Breast epithelium (tissue), 4 donors: ENCODE measurements at regions not wholly inside any gene's neighbourhood (a gene's known extent, or its start where the extent isn't known, plus 50 kb on each side); places are given as distances from the start of the nearest gene placed in this dataset.

Experiments
- DNase-seq, 2 donors: peaks; one replicate each; pipeline ENCODE4 v3.0.0-alpha.2; 2019; ENCODE audit warnings: low spot score in 2 of 2
- H3K27ac ChIP-seq, 2 donors: fragments of 200-600 bp; sonication (generic) in 1 of 2; one replicate each; pipeline ENCODE4 v1.5.1; 2016 to 2019; ENCODE audit warnings: mild to moderate bottlenecking in 1 of 2
- H3K27me3 ChIP-seq, 2 donors: fragments of 200-600 bp; sonication (generic) in 1 of 2; one replicate each; pipeline versions ENCODE4 v1.5.1 to v1.6.0; 2017 to 2019; ENCODE audit warnings: control low read depth in 1 of 2, mild to moderate bottlenecking in 1 of 2
- H3K36me3 ChIP-seq: fragments of 200-600 bp; one replicate; pipeline ENCODE4 v1.5.1; 2019
- H3K4me1 ChIP-seq, 2 donors: fragments of 200-600 bp; sonication (generic); one replicate each; pipeline ENCODE4 v1.5.1; 2016 to 2019; ENCODE audit warnings: control low read depth in 1 of 2
- H3K4me3 ChIP-seq, 3 donors: fragments of 200-600 bp; sonication (generic); 1 replicate in 2 of 3; 2 replicates in 1 of 3; pipeline ENCODE4 v1.5.1; 2016 to 2019; ENCODE audit warnings: mild to moderate bottlenecking in 3 of 3, moderate library complexity in 2 of 3
- H3K9me3 ChIP-seq, 2 donors: fragments of 200-600 bp; sonication (generic) in 1 of 2; one replicate each; pipeline ENCODE4 v1.5.1; 2016 to 2019; ENCODE audit warnings: control low read depth in 1 of 2
- POLR2A ChIP-seq: fragments of 450-650 bp; IDR thresholded peaks from one replicate; pipeline ENCODE4 v1.6.1; 2016; ENCODE audit warnings: antibody characterized with exemption, mild to moderate bottlenecking, moderate library complexity
- POLR2AphosphoS5 ChIP-seq, 3 donors: sonication (generic); formaldehyde crosslinking; IDR thresholded peaks; one replicate each; pipeline ENCODE4 v1.6.1; 2017; ENCODE audit warnings: antibody characterized with exemption in 3 of 3
- intact Hi-C: fragments of 100-400 bp; cut with DNase I; formaldehyde crosslinking; loops from one replicate; pipeline ENCODE4 v1.15.1; 2023; ENCODE audit warnings: low total_unique reads
- TF ChIP-seq, protein P1 (sequence below), 3 donors: fragments of 450-650 bp; IDR thresholded peaks; one replicate each; pipeline ENCODE4 v1.5.1; 2016 to 2017; ENCODE audit warnings: antibody characterized with exemption in 3 of 3, mild to moderate bottlenecking in 3 of 3, moderate library complexity in 3 of 3

DNA sequence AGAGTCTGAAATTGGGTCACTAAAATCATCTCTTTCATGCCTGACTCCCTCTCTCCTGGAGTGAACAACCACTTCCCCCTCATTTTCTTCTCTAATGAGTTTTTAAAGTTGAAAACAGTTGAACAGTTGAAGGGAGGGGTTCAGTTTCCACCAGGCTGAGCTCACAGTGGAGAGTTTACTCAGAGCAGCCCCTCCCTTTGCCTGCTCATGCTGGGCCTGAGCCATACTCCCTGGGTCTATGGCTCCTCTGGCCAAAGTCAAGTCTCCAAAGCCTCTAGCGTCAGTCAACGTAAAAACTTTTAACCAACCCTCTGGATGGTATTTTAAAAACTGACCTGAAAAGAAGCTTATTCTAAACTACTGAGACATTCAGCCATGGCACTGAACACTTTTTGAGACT is 100.8 kb upstream of the RNPC3 start:
- TF ChIP-seq POLR2A (no peak), POLR2AphosphoS5 (IDR thresholded peaks at IDR 0.05) (no peak)
- TF ChIP-seq, protein P1, sequence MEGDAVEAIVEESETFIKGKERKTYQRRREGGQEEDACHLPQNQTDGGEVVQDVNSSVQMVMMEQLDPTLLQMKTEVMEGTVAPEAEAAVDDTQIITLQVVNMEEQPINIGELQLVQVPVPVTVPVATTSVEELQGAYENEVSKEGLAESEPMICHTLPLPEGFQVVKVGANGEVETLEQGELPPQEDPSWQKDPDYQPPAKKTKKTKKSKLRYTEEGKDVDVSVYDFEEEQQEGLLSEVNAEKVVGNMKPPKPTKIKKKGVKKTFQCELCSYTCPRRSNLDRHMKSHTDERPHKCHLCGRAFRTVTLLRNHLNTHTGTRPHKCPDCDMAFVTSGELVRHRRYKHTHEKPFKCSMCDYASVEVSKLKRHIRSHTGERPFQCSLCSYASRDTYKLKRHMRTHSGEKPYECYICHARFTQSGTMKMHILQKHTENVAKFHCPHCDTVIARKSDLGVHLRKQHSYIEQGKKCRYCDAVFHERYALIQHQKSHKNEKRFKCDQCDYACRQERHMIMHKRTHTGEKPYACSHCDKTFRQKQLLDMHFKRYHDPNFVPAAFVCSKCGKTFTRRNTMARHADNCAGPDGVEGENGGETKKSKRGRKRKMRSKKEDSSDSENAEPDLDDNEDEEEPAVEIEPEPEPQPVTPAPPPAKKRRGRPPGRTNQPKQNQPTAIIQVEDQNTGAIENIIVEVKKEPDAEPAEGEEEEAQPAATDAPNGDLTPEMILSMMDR (IDR thresholded peaks at IDR 0.05) = no peak
- H3K27ac ChIP-seq = no peak overlapping the region
- no peaks in the 10 kb centered on the region for H3K36me3 ChIP-seq
- H3K27me3 ChIP-seq = no peaks in the 10 kb centered on the region
- no peaks in the 10 kb centered on the region for H3K4me1 ChIP-seq
- no peak for DNase-seq
- no peak overlapping the region for H3K4me3 ChIP-seq
- intact Hi-C loops = no loop called here
- no peaks in the 10 kb centered on the region for H3K9me3 ChIP-seq

GRCh38 chr1:103416681-103417286 is 108.7 kb upstream of the RNPC3 start:
- Histone ChIP-seq H3K4me1 (no peaks in the 10 kb centered on the region), H3K36me3 (no peaks in the 10 kb centered on the region), H3K4me3 (no peak overlapping the region), H3K27me3 (no peaks in the 10 kb centered on the region), H3K9me3 (no peaks in the 10 kb centered on the region), H3K27ac (no peak overlapping the region)
- intact Hi-C loops = no loop called here
- DNase-seq = no peak
- TF ChIP-seq POLR2A (no peak), POLR2AphosphoS5 (IDR thresholded peaks at IDR 0.05) (no peak)
- TF ChIP-seq, protein P1 (IDR thresholded peaks at IDR 0.05) = no peak

GRCh38 chr1:103387898-103388297 is 137.6 kb upstream of the RNPC3 start:
- no peak overlapping the region for H3K4me3 ChIP-seq
- no peak overlapping the region for H3K27ac ChIP-seq
- no peak for DNase-seq
- TF ChIP-seq, protein P1 (IDR thresholded peaks at IDR 0.05) = no peak
- TF ChIP-seq POLR2AphosphoS5 (IDR thresholded peaks at IDR 0.05) (no peak), POLR2A (no peak)
- peaks cover 0 to 7% of the 10 kb centered on the region in 2 donors for H3K9me3 ChIP-seq
- no peaks in the 10 kb centered on the region for H3K36me3 ChIP-seq
- intact Hi-C loops = no loop called here
- no peaks in the 10 kb centered on the region for H3K4me1 ChIP-seq
- no peaks in the 10 kb centered on the region for H3K27me3 ChIP-seq

DNA sequence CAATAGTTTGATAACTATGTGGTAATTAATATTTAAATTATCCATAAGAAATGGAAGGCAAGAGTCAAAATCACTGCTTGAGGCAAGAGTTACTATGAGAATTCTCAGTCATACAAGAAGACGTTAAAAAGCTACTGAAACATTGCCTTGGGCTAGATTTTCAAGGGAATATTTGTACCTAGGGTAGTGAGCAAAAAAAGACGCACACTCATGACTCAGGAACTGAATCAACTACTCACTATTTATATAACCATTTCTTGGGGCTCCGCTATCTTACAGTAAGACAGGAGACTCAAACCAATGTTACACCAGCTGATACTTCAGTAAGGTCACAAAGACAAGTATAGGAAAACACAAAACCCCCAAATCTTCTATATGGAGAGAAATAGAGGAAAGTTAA is 151.5 kb upstream of the RNPC3 start:
- Histone ChIP-seq H3K4me1 (no peaks in the 10 kb centered on the region), H3K9me3 (peaks cover 0 to 6% of the 10 kb centered on the region in 2 donors), H3K36me3 (no peaks in the 10 kb centered on the region), H3K27me3 (no peaks in the 10 kb centered on the region), H3K27ac (no peak overlapping the region), H3K4me3 (no peak overlapping the region)
- intact Hi-C loops = no loop called here
- DNase-seq = no peak
- TF ChIP-seq POLR2A (no peak), POLR2AphosphoS5 (IDR thresholded peaks at IDR 0.05) (no peak)
- TF ChIP-seq, protein P1 (IDR thresholded peaks at IDR 0.05) = no peak

DNA sequence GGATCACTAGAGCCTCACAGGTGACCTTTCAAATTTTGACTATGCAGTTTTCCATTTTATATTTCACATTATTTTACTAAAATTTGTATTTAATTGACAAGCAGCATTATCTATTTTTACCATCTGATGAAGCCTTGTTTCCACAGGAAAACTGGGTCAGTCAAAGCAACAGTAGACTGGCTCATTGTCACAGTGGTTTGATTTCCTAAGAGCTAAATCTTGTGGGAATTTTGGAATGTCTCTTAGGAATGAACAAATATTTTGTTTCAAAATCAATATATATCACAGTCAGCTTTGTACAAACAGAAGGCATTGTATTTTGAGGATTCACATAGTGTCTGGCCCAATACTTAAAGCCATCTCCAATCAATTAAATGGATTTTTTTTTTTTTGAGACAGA is 152.6 kb upstream of the RNPC3 start:
- H3K36me3 ChIP-seq = no peaks in the 10 kb centered on the region
- H3K27ac ChIP-seq = no peak overlapping the region
- H3K4me1 ChIP-seq = no peaks in the 10 kb centered on the region
- no peaks in the 10 kb centered on the region for H3K27me3 ChIP-seq
- DNase-seq = no peak
- intact Hi-C loops = no loop called here
- no peak overlapping the region for H3K4me3 ChIP-seq
- peaks cover 0 to 4% of the 10 kb centered on the region in 2 donors for H3K9me3 ChIP-seq
- TF ChIP-seq, protein P1 (IDR thresholded peaks at IDR 0.05) = no peak
- TF ChIP-seq POLR2A (no peak), POLR2AphosphoS5 (IDR thresholded peaks at IDR 0.05) (no peak)
